Spinal cord (tissue), 9 donors: ENCODE measurements at regions not wholly inside any gene's neighbourhood (a gene's known extent, or its start where the extent isn't known, plus 50 kb on each side); places are given as distances from the start of the nearest gene placed in this dataset.

Experiments used
- DNase-seq, 6 donors: peaks; one replicate each; pipeline versions ENCODE4 v3.0.0 to v3.0.0-alpha.2; 2013 to 2015; ENCODE audit warnings: low spot score in 6 of 6, low read depth in 4 of 6
- H3K27ac ChIP-seq: one replicate; pipeline ENCODE4 v1.5.1; 2013; ENCODE audit warnings: low read depth, low read length, control low read depth
- H3K27me3 ChIP-seq: one replicate; pipeline ENCODE4 v1.6.1; 2013; ENCODE audit warnings: low read length; ENCODE audit not compliant: control insufficient read depth, insufficient read depth
- H3K36me3 ChIP-seq: one replicate; pipeline ENCODE4 v1.6.1; 2013; ENCODE audit warnings: low read length; ENCODE audit not compliant: control insufficient read depth, insufficient read depth
- H3K4me1 ChIP-seq: one replicate; pipeline ENCODE4 v1.6.1; 2013; ENCODE audit warnings: low read length; ENCODE audit not compliant: control insufficient read depth, insufficient read depth
- H3K4me3 ChIP-seq: one replicate; pipeline ENCODE4 v1.5.1; 2013; ENCODE audit warnings: low read depth, low read length, control low read depth
- H3K9me3 ChIP-seq: one replicate; pipeline ENCODE4 v1.6.1; 2013; ENCODE audit warnings: low read length; ENCODE audit not compliant: control insufficient read depth, insufficient read depth
- WGBS: methylation state at CpG from one replicate; pipeline ENCODE4 v1.1.5; 2013; ENCODE audit warnings: missing lambda C conversion rate; ENCODE audit not compliant: insufficient coverage; 5-methylcytosine and 5-hydroxymethylcytosine counted together
- donor health status: healthy.

DNA sequence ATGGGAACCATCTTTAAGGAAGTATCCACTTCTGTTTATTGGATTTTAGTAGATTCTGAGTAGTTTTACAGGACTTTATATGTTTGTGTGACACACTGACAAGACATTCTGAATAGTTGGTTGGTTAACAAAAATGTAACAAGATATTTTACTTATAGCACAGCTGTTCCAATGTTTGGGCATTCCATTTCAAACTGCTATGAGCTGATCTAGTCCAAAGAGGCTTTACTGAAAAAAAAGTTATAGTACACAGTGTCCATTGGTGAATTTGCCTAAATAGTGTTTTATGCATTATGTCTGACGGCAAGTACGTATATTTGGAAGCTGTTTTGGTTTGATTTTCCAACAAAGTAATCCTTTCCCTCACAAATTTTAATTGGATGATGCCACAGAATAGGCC is 99.1 kb downstream of the SAMD9 start:
- H3K27ac ChIP-seq = no peak overlapping the region
- H3K4me3 ChIP-seq = no peak overlapping the region
- no peaks in the 10 kb centered on the region for H3K27me3 ChIP-seq
- no peaks in the 10 kb centered on the region for H3K9me3 ChIP-seq
- WGBS = no CpG with 5 or more reads among the region's 2 CpGs
- no peak for DNase-seq
- peaks cover 11% of the 10 kb centered on the region for H3K4me1 ChIP-seq
- H3K36me3 ChIP-seq = no peaks in the 10 kb centered on the region

DNA sequence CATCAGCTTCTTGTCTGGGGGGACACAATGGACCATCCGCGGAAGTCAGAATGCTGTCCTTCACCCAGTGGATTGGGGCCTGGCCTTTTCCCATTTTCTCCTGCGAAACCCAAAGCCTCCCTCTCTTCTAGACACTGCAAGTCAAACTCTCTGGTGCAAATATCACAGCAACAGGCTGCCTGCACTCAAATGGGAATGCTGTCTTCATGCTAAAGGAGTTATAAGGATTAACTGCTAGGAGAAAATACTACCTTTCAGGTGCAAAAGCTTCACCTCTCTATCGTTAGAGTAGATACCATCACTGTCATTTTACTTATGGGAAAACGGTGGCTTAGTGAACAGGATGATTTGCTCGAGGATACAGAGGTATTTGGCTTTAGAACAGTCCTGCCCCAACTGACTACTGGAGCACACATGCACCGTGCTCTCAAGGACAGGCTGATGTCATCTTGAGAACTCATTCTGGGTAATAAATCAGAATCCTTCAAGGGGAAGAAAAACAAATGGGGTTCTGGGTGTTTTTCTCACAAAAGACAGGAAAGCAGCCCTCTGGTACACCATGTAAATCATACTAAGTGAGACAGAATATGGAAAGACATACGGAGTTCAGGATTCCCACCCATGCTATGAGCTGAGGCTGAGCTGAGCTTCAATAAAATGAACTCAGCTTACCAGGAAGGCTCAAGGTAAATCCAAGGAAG is 100.9 kb downstream of the SAMD9 start:
- Histone ChIP-seq H3K27ac (peak overlapping the region; percentile 63), H3K4me3 (no peak overlapping the region), H3K36me3 (no peaks in the 10 kb centered on the region), H3K27me3 (no peaks in the 10 kb centered on the region), H3K9me3 (no peaks in the 10 kb centered on the region), H3K4me1 (peaks cover 11% of the 10 kb centered on the region)
- no peak for DNase-seq
- 45% methylated on average over 5 of the region's 8 CpGs for WGBS

DNA sequence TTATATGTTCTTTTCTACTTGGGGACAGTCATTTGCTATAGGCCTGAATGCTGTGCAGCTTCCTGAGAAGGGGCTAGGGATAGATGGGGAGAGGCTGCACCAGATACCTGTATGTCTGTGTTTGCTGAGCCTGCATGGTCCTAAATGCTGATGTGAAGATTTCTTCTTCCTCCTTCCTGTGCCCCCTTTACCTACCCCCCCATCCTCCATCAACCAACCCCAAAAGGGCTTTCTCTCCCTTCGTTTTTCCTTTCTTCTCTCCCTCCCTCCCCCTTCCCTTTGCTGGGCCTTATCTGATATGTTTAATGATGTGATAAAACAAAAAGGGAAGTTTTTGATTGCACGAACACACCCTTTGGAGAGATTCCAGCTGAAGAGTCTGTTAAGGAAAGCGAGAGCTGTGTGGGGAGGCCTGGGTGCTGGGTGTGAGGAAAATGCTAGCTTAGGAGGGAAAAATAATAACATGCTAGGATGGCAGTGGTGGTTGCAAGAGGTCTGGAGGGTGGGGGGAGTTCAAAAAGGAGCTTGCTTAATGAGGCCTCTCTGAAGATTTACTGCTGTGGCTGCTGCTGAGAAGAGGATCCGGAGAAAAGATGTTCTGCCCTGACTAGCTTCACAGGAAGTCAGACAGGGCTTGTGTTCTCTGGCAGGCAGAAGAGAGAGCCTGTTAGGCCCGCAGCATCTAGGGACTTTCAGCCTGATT is 101.8 kb downstream of the SAMD9 start:
- H3K4me3 ChIP-seq = no peak overlapping the region
- no peaks in the 10 kb centered on the region for H3K36me3 ChIP-seq
- DNase-seq = peak in 2 of 6 donors; percentile 40 to 59
- peak overlapping the region; percentile 63 for H3K27ac ChIP-seq
- H3K9me3 ChIP-seq = no peaks in the 10 kb centered on the region
- 36% methylated on average over 3 of the region's 5 CpGs for WGBS
- H3K27me3 ChIP-seq = no peaks in the 10 kb centered on the region
- peaks cover 11% of the 10 kb centered on the region for H3K4me1 ChIP-seq

DNA sequence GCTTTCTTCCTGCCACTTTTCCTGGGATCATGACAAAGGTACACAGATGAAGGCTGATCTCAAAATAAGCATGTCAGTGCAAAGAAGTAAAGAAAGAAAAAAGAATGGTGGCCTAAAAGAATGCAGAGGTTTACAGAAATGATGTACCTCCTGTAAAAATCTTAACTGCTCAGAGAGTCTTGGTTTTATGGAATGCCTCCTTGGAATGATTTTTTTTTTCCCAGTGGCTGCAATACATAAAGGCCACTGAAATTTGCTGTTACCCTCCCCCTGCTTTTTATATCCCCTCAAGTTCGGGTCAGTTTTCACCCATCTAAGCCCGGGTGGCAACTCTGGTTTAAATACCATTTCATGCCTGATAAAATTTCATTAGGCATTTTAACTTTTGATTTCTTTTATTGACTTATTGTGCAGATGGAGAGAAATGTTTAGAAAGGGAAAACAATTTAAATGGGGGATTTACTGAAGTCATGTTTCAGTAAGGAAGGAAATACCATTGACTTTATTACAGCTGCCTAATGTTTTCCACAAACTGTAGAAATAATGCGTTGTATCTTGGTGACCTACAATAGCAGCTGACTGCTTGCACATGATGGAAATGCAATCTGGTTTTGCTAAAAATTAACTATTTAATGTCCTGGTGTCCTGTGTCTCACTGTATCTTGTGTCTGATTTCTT is 102.5 kb downstream of the SAMD9 start:
- Histone ChIP-seq H3K4me1 (peaks cover 11% of the 10 kb centered on the region), H3K9me3 (no peaks in the 10 kb centered on the region), H3K27ac (peak overlapping the region; percentile 63), H3K36me3 (no peaks in the 10 kb centered on the region), H3K27me3 (no peaks in the 10 kb centered on the region), H3K4me3 (no peak overlapping the region)
- WGBS = no CpG with 5 or more reads among the region's 3 CpGs
- DNase-seq = peak in 1 of 6 donors; percentile 9

DNA sequence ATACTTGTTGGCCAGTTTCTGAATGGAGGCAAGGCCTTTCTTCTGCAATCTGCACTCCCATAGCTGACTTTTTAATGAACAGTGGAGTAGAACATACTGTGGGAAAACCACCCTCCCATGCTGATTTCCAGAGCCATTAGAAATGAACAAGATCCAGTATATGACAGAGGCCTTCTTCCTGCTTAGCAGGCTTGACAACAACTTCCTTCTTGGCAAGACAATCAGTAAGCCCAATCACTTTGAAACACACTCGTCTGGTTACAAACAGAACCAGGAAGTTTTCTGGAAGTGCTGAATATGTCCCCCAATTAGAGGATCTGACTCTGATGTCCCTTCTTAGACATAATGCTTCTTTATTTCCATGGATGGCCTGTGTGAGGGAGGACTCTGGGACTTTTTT is 103.4 kb downstream of the SAMD9 start:
- no CpG with 5 or more reads among the region's 1 CpG for WGBS
- Histone ChIP-seq H3K27ac (peak overlapping the region; percentile 17), H3K9me3 (no peaks in the 10 kb centered on the region)

DNA sequence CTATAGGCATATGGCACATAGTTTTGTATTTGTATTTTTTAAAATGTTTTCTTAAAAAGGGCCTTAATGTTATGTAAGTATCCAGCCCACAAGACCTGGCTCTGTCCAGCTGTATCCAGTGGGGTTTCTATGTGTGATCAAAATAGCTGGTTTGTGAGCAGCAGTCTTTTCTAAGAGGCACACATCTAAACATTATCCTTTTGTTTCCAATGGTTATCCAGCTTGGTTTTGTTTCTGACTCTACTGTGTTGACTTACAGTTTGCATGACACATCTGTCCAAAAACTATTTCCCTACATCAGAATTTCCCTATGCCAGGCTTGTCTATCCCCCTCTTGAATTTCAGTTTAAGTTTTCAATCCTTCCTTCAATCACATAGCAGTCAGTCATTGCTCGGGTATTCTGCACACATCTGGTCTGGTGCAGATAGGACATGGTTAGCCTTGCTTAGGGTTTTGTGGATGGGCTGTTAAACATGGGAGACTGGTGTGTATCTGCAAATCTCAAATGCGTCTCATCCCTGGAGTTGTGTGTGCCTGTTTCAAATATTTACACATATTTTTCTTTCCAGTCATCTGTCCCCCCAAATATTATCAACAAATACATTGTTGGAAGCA is 104.2 kb downstream of the SAMD9 start:
- H3K27ac ChIP-seq = no peak overlapping the region

More for the DNA sequence above, 103.4 kb downstream of the SAMD9 start:
- Histone ChIP-seq H3K36me3 (no peaks in the 10 kb centered on the region), H3K4me3 (no peak overlapping the region), H3K27me3 (no peaks in the 10 kb centered on the region), H3K4me1 (peaks cover 11% of the 10 kb centered on the region)
- peak in 1 of 6 donors; percentile 16 for DNase-seq

DNA sequence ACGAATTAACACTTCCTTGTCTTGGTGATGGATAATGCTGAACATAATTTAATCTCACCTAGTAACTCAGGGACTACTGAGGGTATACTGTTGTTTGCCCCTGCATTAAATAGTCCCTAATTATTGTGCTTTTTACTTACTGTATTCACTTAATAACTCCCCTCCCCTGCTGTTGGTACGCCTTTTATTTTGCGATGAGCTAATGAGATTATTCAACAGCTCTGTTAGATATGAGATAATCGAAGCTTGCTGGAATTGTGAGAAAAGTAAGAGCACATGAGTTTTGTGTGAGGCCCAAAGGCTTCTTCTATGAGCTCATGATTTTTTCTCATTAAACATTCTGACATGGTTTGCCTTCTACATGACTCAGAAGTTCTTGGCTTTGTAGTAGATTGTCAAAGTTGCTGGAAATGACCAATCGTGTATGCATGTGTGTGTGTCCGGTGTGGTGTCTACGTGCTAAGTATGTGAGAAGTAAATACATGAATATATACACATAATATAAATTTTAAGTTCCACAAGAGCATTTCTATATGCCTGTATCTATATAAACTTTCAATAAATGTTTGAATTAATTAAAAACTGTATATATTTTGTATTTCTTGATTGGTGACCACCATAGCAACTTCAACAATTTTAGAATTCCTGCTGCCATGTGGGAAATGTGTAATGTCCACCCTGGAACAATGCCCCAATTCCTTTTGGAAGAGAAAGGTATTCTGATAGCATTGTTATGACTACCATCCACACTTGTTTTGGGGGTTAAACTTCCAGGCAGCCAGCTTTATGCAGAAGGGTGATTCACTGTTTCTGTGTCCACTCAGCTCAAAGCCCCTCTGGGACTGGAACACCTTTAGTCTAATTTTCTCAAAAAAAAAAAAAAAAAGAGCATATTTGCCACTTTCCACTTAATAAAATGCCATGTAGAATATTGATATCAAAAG is 106.2 kb downstream of the SAMD9 start:
- H3K36me3 ChIP-seq = no peaks in the 10 kb centered on the region
- no peak overlapping the region for H3K4me3 ChIP-seq
- WGBS = no CpG with 5 or more reads among the region's 7 CpGs
- DNase-seq = no peak
- no peak overlapping the region for H3K27ac ChIP-seq
- H3K27me3 ChIP-seq = no peaks in the 10 kb centered on the region
- H3K4me1 ChIP-seq = peaks cover 10% of the 10 kb centered on the region
- no peaks in the 10 kb centered on the region for H3K9me3 ChIP-seq

More for the DNA sequence above, 104.2 kb downstream of the SAMD9 start:
- Histone ChIP-seq H3K36me3 (no peaks in the 10 kb centered on the region), H3K4me3 (no peak overlapping the region), H3K9me3 (no peaks in the 10 kb centered on the region), H3K27me3 (no peaks in the 10 kb centered on the region), H3K4me1 (peaks cover 11% of the 10 kb centered on the region)
- DNase-seq = no peak
- no CpG with 5 or more reads among the region's 2 CpGs for WGBS

DNA sequence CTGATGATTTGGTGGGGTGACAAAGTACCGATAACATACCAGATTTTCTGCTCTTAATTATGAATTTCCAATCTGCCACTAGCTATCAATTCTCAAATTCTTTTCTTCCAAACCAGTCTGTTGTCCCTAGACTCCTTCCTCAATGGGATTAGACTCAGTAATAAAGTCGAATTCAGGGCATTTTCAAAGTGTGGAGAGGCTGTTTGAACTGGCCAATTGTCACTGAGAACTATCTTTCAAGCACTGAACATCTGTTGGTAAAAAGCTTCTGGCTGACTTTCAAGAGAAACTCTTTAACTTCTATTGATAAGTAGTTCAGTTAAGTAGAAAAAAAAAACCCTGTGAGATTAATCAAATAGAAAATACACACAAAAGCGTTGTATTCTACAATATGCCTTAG is 108.9 kb downstream of the SAMD9 start:
- H3K4me3 ChIP-seq = no peak overlapping the region
- no peaks in the 10 kb centered on the region for H3K4me1 ChIP-seq
- H3K27ac ChIP-seq = no peak overlapping the region
- H3K36me3 ChIP-seq = no peaks in the 10 kb centered on the region
- no CpG with 5 or more reads among the region's 3 CpGs for WGBS
- peak in 2 of 6 donors; percentile 17 to 74 for DNase-seq
- H3K9me3 ChIP-seq = no peaks in the 10 kb centered on the region
- no peaks in the 10 kb centered on the region for H3K27me3 ChIP-seq
